Gastrocnemius medialis (tissue), 4 donors: ENCODE measurements at regions not wholly inside any gene's neighbourhood (a gene's known extent, or its start where the extent isn't known, plus 50 kb on each side); places are given as distances from the start of the nearest gene placed in this dataset.

Source experiments
- ATAC-seq, 2 donors: fragments of 150-250 bp; one replicate each; pipeline ENCODE4 v1.9.1; 2016
- DNase-seq, 2 donors: peaks; one replicate each; pipeline ENCODE4 v3.0.0-alpha.2; 2019
- H3K27ac ChIP-seq, 4 donors: fragments of 200-600 bp; sonication (generic); 1 replicate in 1 of 4; 2 replicates in 3 of 4; pipeline ENCODE4 v1.5.1; 2016 to 2018; ENCODE audit warnings: mild to moderate bottlenecking in 2 of 4, moderate library complexity in 1 of 4
- H3K27me3 ChIP-seq, 3 donors: fragments of 200-600 bp; sonication (generic) in 2 of 3; 1 replicate in 1 of 3; 2 replicates in 2 of 3; pipeline versions ENCODE4 v1.5.1 to v1.6.0; 2016 to 2019; ENCODE audit warnings: mild to moderate bottlenecking in 1 of 3, moderate library complexity in 1 of 3
- H3K36me3 ChIP-seq, 2 donors: fragments of 200-600 bp; sonication (generic) in 1 of 2; one replicate each; pipeline ENCODE4 v1.5.1; 2017 to 2018
- H3K4me1 ChIP-seq, 2 donors: fragments of 200-600 bp; sonication (generic) in 1 of 2; one replicate each; pipeline ENCODE4 v1.5.1; 2016 to 2017; ENCODE audit warnings: mild to moderate bottlenecking in 2 of 2
- H3K4me3 ChIP-seq, 4 donors: fragments of 200-600 bp; sonication (generic) in 3 of 4; 1 replicate in 1 of 4; 2 replicates in 3 of 4; pipeline ENCODE4 v1.5.1; 2016 to 2019; ENCODE audit warnings: mild to moderate bottlenecking in 2 of 4
- H3K9me3 ChIP-seq, 3 donors: fragments of 200-600 bp; sonication (generic) in 2 of 3; 1 replicate in 1 of 3; 2 replicates in 2 of 3; pipeline ENCODE4 v1.5.1; 2016 to 2019
- CTCF ChIP-seq, 5 experiments: fragments of 450-650 bp in 3 of 5; fragments of 200-600 bp in 2 of 5; sonication (generic) in 2 of 5; IDR thresholded peaks in 4 of 5; conservative IDR thresholded peaks in 1 of 5; 1 replicate in 4 of 5; 2 replicates in 1 of 5; pipeline ENCODE4 v1.5.1; 2016 to 2019; ENCODE audit warnings: antibody characterized with exemption in 5 of 5, mild to moderate bottlenecking in 3 of 5, moderate library complexity in 3 of 5
- POLR2A ChIP-seq, 2 donors: fragments of 450-650 bp; IDR thresholded peaks; one replicate each; pipeline ENCODE4 v1.6.1; 2017; ENCODE audit warnings: antibody characterized with exemption in 2 of 2, mild to moderate bottlenecking in 2 of 2, moderate library complexity in 2 of 2
- in situ Hi-C, 4 donors: fragments of 200-750 bp; cut with MboI; loops; one replicate each; pipeline versions ENCODE4 v1.15.0 to v1.8.0; 2017; ENCODE audit warnings: low sequenced_read_pairs in 4 of 4
- intact Hi-C: fragments of 100-400 bp; cut with DNase I; formaldehyde crosslinking; loops from one replicate; pipeline ENCODE4 v1.15.1; 2023; ENCODE audit warnings: low total_unique reads

GRCh38 chr18:37663446-37663845 is 97.8 kb upstream of the CELF4 start:
- DNase-seq, result no peak
- in situ Hi-C loops, result no loop called here
- no peak overlapping the region for H3K27ac ChIP-seq

GRCh38 chr18:37662546-37663339 is 97.1 kb upstream of the CELF4 start:
- Histone ChIP-seq H3K4me3 (no peak overlapping the region), H3K9me3 (no peaks in the 10 kb centered on the region), H3K36me3 (no peaks in the 10 kb centered on the region), H3K27ac (no peak overlapping the region), H3K27me3 (no peaks in the 10 kb centered on the region), H3K4me1 (no peaks in the 10 kb centered on the region)
- DNase-seq (no peak), ATAC-seq (no peak)
- TF ChIP-seq POLR2A (IDR thresholded peaks at IDR 0.05), result no peak
- no peak for TF ChIP-seq CTCF (IDR thresholded peaks at IDR 0.05 in 4 of 5, conservative IDR thresholded peaks at IDR 0.05 in 1 of 5)
- intact Hi-C loops (no loop called here), in situ Hi-C loops (no loop called here)

More at GRCh38 chr18:37663446-37663845, 97.8 kb upstream of the CELF4 start:
- no peak for ATAC-seq
- no peak for TF ChIP-seq CTCF (IDR thresholded peaks at IDR 0.05 in 4 of 5, conservative IDR thresholded peaks at IDR 0.05 in 1 of 5)
- no peak for TF ChIP-seq POLR2A (IDR thresholded peaks at IDR 0.05)
- Histone ChIP-seq H3K36me3 (no peaks in the 10 kb centered on the region), H3K4me1 (no peaks in the 10 kb centered on the region), H3K9me3 (no peaks in the 10 kb centered on the region), H3K27me3 (no peaks in the 10 kb centered on the region), H3K4me3 (no peak overlapping the region)
- intact Hi-C loops, result no loop called here

- Histone ChIP-seq H3K9me3 (no peaks in the 10 kb centered on the region), H3K4me3 (no peak overlapping the region), H3K27ac (no peak overlapping the region), H3K4me1 (no peaks in the 10 kb centered on the region), H3K27me3 (no peaks in the 10 kb centered on the region), H3K36me3 (no peaks in the 10 kb centered on the region)
- DNase-seq (no peak), ATAC-seq (no peak)
- intact Hi-C loops (no loop called here), in situ Hi-C loops (no loop called here)
- TF ChIP-seq POLR2A (IDR thresholded peaks at IDR 0.05) (no peak), CTCF (IDR thresholded peaks at IDR 0.05 in 4 of 5, conservative IDR thresholded peaks at IDR 0.05 in 1 of 5) (no peak)
These were observed 96.5 kb upstream of the CELF4 start for GRCh38 chr18:37662099-37662498.

- H3K4me3 ChIP-seq, result no peak overlapping the region
- no peaks in the 10 kb centered on the region for H3K4me1 ChIP-seq
- no peaks in the 10 kb centered on the region for H3K9me3 ChIP-seq
- in situ Hi-C loops, result no loop called here
- TF ChIP-seq CTCF (IDR thresholded peaks at IDR 0.05 in 4 of 5, conservative IDR thresholded peaks at IDR 0.05 in 1 of 5) (no peak), POLR2A (IDR thresholded peaks at IDR 0.05) (no peak)
- H3K27me3 ChIP-seq, result no peaks in the 10 kb centered on the region
- DNase-seq (no peak), ATAC-seq (no peak)
- no peak overlapping the region for H3K27ac ChIP-seq
- intact Hi-C loops, result no loop called here
- H3K36me3 ChIP-seq, result no peaks in the 10 kb centered on the region
These were observed 95.9 kb upstream of the CELF4 start for GRCh38 chr18:37661478-37661877.

DNA sequence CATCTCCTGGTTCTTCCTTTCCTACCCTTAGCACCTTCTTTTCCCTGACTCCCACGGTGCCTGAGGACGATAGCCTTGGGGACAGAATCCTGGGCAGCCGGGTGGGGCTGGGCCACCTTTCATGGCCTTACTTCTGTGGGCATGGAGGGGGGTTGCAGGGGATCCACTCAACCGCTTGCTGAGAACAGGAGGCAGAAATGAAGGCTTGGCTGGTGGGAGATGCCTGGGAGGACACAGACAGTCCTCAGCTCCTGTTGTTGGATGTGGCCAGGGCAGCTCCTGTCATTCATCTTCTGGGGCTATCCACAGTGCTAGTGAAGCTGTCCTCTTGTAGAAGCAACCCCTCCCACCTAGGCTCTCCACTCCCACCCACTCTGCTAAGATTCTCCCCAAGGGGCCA is 95.5 kb upstream of the CELF4 start:
- no peak for DNase-seq
- intact Hi-C loops (no loop called here), in situ Hi-C loops (no loop called here)
- no peak overlapping the region for H3K27ac ChIP-seq
- H3K9me3 ChIP-seq, result no peaks in the 10 kb centered on the region
- no peak for ATAC-seq
- no peaks in the 10 kb centered on the region for H3K36me3 ChIP-seq
- no peak overlapping the region for H3K4me3 ChIP-seq
- TF ChIP-seq CTCF (IDR thresholded peaks at IDR 0.05 in 4 of 5, conservative IDR thresholded peaks at IDR 0.05 in 1 of 5) (no peak), POLR2A (IDR thresholded peaks at IDR 0.05) (no peak)
- H3K4me1 ChIP-seq, result no peaks in the 10 kb centered on the region
- H3K27me3 ChIP-seq, result no peaks in the 10 kb centered on the region
